Progenitor cell of endocrine pancreas (in vitro differentiated cells): ENCODE measurements at regions not wholly inside any gene's neighbourhood (a gene's known extent, or its start where the extent isn't known, plus 50 kb on each side); places are given as distances from the start of the nearest gene placed in this dataset.

Experiments used
- DNase-seq: peaks from one replicate; pipeline ENCODE4 v3.0.0; 2021; ENCODE audit warnings: low spot score; ENCODE audit not compliant: unreplicated experiment
- H3K27ac Mint-ChIP-seq: 2 replicates; pipeline ENCODE4 v1.8.0; 2021; ENCODE audit warnings: mild to moderate bottlenecking, moderate library complexity, mixed read lengths
- H3K27me3 Mint-ChIP-seq: 2 replicates; pipeline ENCODE4 v1.8.0; 2021; ENCODE audit warnings: mixed read lengths
- H3K36me3 Mint-ChIP-seq: 2 replicates; pipeline ENCODE4 v1.8.0; 2022; ENCODE audit warnings: mixed read lengths; ENCODE audit not compliant: insufficient read depth
- H3K4me1 Mint-ChIP-seq: 2 replicates; pipeline ENCODE4 v1.8.0; 2021; ENCODE audit warnings: low read depth, mixed read lengths
- H3K4me3 Mint-ChIP-seq: 2 replicates; pipeline ENCODE4 v1.8.0; 2021; ENCODE audit warnings: low read depth, mild to moderate bottlenecking, moderate library complexity, mixed read lengths
- H3K9me3 Mint-ChIP-seq: 2 replicates; pipeline ENCODE4 v1.8.0; 2021; ENCODE audit warnings: low read depth, mixed read lengths
- TF ChIP-seq, protein P1 (sequence below): fragments of 200-600 bp; sonication (generic); IDR thresholded peaks from one replicate; pipeline ENCODE4 v1.5.0; 2021; ENCODE audit warnings: antibody characterized with exemption, mild to moderate bottlenecking; ENCODE audit not compliant: unreplicated experiment

DNA sequence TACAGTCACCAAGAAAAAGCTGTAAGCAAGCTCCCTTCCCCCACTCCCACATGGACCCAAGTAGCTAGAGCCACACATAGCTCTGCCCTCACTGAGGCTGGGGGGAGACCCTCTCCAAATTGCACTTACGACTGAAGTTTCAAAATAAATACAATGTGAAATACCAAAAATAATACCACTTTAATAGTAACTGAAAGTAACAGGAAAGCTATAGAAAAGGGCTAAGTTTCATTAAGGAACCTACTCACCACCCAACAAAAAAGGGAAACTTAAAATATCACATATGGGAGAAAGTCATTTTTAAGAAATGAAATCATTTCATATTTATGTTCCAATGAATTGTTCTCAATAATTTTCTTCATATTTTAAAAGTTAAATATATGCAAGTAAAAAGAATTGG is 130.4 kb upstream of the UBE2E2 start:
- no peaks in the 10 kb centered on the region for H3K4me1 Mint-ChIP-seq
- H3K27ac Mint-ChIP-seq, result no peak overlapping the region
- TF ChIP-seq, protein P1, sequence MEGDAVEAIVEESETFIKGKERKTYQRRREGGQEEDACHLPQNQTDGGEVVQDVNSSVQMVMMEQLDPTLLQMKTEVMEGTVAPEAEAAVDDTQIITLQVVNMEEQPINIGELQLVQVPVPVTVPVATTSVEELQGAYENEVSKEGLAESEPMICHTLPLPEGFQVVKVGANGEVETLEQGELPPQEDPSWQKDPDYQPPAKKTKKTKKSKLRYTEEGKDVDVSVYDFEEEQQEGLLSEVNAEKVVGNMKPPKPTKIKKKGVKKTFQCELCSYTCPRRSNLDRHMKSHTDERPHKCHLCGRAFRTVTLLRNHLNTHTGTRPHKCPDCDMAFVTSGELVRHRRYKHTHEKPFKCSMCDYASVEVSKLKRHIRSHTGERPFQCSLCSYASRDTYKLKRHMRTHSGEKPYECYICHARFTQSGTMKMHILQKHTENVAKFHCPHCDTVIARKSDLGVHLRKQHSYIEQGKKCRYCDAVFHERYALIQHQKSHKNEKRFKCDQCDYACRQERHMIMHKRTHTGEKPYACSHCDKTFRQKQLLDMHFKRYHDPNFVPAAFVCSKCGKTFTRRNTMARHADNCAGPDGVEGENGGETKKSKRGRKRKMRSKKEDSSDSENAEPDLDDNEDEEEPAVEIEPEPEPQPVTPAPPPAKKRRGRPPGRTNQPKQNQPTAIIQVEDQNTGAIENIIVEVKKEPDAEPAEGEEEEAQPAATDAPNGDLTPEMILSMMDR, result no peak
- H3K36me3 Mint-ChIP-seq, result no peaks in the 10 kb centered on the region
- H3K27me3 Mint-ChIP-seq, result peaks cover 19% of the 10 kb centered on the region
- no peak for DNase-seq
- no peak overlapping the region for H3K4me3 Mint-ChIP-seq
- no peaks in the 10 kb centered on the region for H3K9me3 Mint-ChIP-seq

DNA sequence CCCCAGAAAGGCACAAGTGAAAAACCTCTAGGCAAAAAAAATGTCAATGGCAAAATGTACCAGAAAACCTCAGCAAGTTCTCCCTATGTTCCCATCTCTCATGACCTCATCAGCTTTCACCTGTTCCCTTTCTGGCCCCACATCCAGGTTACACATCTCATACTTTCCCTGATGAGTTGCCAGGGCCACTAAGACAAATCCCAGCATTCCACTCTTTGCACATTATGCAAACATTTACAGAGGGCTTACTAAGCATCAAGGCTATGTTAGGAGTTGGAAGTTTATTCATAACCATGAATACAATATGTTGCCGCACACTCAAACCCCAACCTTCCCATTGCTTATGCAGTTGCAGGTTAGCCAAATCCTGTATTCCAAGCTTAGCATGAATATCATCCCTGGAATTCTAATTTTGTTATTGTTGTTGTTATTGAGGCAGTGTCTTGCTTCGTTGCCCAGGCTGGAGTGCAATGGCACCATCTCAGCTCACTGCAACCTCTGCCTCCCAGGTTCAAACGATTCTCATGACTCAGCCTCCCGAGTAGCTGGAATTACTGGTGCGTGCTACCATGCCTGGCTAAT is 129.3 kb upstream of the UBE2E2 start:
- DNase-seq, result no peak
- Mint-ChIP-seq H3K27ac (no peak overlapping the region), H3K4me3 (no peak overlapping the region), H3K27me3 (peaks cover 20% of the 10 kb centered on the region), H3K36me3 (no peaks in the 10 kb centered on the region), H3K4me1 (peaks cover 2% of the 10 kb centered on the region), H3K9me3 (no peaks in the 10 kb centered on the region)
- TF ChIP-seq, protein P1, result no peak

DNA sequence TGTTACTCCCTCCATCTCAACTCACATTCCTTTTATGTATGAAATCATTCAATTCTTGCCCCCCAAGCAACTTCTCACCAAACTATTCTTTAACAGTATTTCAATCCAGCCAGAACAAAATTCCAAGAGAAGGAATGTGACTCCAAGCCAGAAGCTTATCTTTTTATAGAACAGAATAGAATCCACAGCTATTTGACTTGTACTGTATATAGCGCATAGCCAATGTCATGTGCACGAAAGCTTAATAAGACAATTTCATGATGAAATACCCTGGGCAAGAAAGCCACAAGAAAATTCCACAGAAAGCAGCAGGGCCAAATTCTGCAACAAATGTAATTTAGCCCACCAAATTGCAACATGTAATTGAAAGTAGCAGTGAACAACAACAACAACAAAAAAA is 127.6 kb upstream of the UBE2E2 start:
- peaks cover 31% of the 10 kb centered on the region for H3K27me3 Mint-ChIP-seq
- H3K9me3 Mint-ChIP-seq, result no peaks in the 10 kb centered on the region
- no peaks in the 10 kb centered on the region for H3K36me3 Mint-ChIP-seq
- TF ChIP-seq, protein P1, result no peak
- peaks cover 5% of the 10 kb centered on the region for H3K4me1 Mint-ChIP-seq
- DNase-seq, result no peak
- no peak overlapping the region for H3K4me3 Mint-ChIP-seq
- no peak overlapping the region for H3K27ac Mint-ChIP-seq

DNA sequence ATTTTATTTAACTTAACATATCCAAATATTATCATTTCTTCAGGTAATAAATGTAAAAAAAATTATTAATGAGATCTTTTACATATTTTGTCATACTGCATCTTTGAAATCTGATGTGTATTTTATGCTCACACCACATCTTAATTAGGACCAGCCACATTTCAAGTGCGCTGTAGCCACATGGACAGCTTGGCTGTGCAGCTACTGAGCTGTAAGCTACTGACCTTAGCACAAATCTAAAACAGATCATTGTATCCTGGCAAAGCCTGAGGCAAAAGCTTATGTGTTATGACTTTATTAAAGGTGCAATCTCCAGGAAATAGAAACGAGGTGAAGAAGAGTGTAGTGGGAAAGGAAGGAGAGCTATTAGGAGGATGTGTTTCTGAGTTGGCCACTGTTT is 126.7 kb upstream of the UBE2E2 start:
- Mint-ChIP-seq H3K36me3 (no peaks in the 10 kb centered on the region), H3K4me1 (peaks cover 5% of the 10 kb centered on the region)

DNA sequence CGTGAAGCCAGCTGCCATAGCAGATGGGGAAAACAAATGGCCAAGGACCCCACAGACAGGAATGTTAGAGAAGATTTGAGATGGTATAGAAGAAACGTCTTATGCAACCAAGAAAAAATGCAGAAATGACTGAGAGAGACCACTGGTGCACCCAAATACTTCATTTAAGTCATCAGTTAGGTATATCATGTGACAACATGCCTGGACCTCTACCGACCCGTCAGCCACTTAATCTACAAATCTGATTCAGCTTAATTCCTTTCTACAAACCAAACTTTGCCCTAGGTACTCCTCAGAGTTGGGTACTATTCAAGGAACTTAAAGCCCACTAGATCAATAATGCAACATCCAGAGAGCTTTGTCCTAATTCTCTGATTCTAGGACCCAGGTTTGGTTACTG is 126.0 kb upstream of the UBE2E2 start:
- TF ChIP-seq, protein P1, result no peak
- Mint-ChIP-seq H3K4me3 (no peak overlapping the region), H3K27me3 (peaks cover 31% of the 10 kb centered on the region), H3K9me3 (no peaks in the 10 kb centered on the region), H3K36me3 (no peaks in the 10 kb centered on the region), H3K27ac (no peak overlapping the region), H3K4me1 (peaks cover 5% of the 10 kb centered on the region)
- DNase-seq, result no peak

More for the DNA sequence above, 126.7 kb upstream of the UBE2E2 start:
- DNase-seq, result no peak
- H3K27ac Mint-ChIP-seq, result no peak overlapping the region
- H3K27me3 Mint-ChIP-seq, result peaks cover 31% of the 10 kb centered on the region
- no peaks in the 10 kb centered on the region for H3K9me3 Mint-ChIP-seq
- no peak overlapping the region for H3K4me3 Mint-ChIP-seq
- TF ChIP-seq, protein P1, result no peak
